ENCODE measurements at regions not wholly inside any gene's neighbourhood (a gene's known extent, or its start where the extent isn't known, plus 50 kb on each side); places are given as distances from the start of the nearest gene placed in this dataset.

- Histone ChIP-seq H3K9me3 (no peaks in the 10 kb centered on the region), H3K27ac (no peak overlapping the region), H3K4me1 (no peaks in the 10 kb centered on the region), H3K4me2 (no peak overlapping the region), H3K4me3 (no peak overlapping the region)
- ATAC-seq: no peak
- FAIRE-seq: no peak
- TF ChIP-seq HDAC2 (IDR thresholded peaks at IDR 0.05) (no peak), ZNF302 (CRISPR knock-in tag; IDR thresholded peaks at IDR 0.05) (no peak), E2F6 (IDR thresholded peaks at IDR 0.05; ENCODE audit: borderline replicate concordance, low read depth) (no peak), NFE2L2 (conservative IDR thresholded peaks at IDR 0.05; ENCODE audit: low read length) (no peak), ZC3H11A (IDR thresholded peaks at IDR 0.05) (no peak), FOSL2 (IDR thresholded peaks at IDR 0.05) (no peak), FOSL2 (CRISPR knock-in tag; IDR thresholded peaks at IDR 0.05) (no peak), RNF2 (IDR thresholded peaks at IDR 0.05; ENCODE audit: borderline replicate concordance, low read depth) (no peak), HOXA7 (CRISPR knock-in tag; IDR thresholded peaks at IDR 0.05) (no peak), MAZ (IDR thresholded peaks at IDR 0.05; ENCODE audit: borderline replicate concordance, low read depth, low read length) (no peak), HES2 (IDR thresholded peaks at IDR 0.05) (no peak), POLR2A (IDR thresholded peaks at IDR 0.05; ENCODE audit: low read length) (no peak), JUNB (IDR thresholded peaks at IDR 0.05) (no peak), KDM1A (IDR thresholded peaks at IDR 0.05; ENCODE audit: low read depth) (no peak)
- ChIA-PET CTCF (no interaction called here), POLR2A (no interaction called here)
- no peak for DNase-seq (ENCODE audit: low read depth in 1 of 2, low spot score in 1 of 2)
- 85% methylated on average over 2 of the region's 2 CpGs for WGBS (ENCODE audit: missing lambda C conversion rate)
These were observed 583.9 kb upstream of the MIR17HG start for GRCh38 chr13:90763476-90764150.

GRCh38 chr13:90766386-90766902 is 581.0 kb upstream of the MIR17HG start:
- no peaks in the 10 kb centered on the region for H3K9me3 ChIP-seq
- no peak for ATAC-seq
- 68% methylated on average over 1 of the region's 1 CpG for WGBS (ENCODE audit: missing lambda C conversion rate)
- TF ChIP-seq ELK1 (IDR thresholded peaks at IDR 0.05; ENCODE audit: low read depth, low read length) (no peak), HES2 (IDR thresholded peaks at IDR 0.05) (no peak), NR3C1 (IDR thresholded peaks at IDR 0.05) (no peak)
- ChIA-PET POLR2A (no interaction called here), CTCF (interaction anchor here (1.6 kb wide), 1 partner anchor 101 kb away, joined by 3 read pairs; no protein-coding TSS in a partner anchor)
- FAIRE-seq: no peak
- H3K4me3 ChIP-seq: no peak overlapping the region
- H3K4me2 ChIP-seq: no peak overlapping the region
- no peaks in the 10 kb centered on the region for H3K4me1 ChIP-seq
- no peak for DNase-seq (ENCODE audit: low read depth in 1 of 2, low spot score in 1 of 2)
- no peak overlapping the region for H3K27ac ChIP-seq

- ATAC-seq (no peak), FAIRE-seq (no peak), DNase-seq (ENCODE audit: low read depth in 1 of 2, low spot score in 1 of 2) (no peak)
- H3K27ac ChIP-seq: no peak overlapping the region
- 42% methylated on average over 3 of the region's 3 CpGs for WGBS (ENCODE audit: missing lambda C conversion rate)
- no peak overlapping the region for H3K4me2 ChIP-seq
- no peak overlapping the region for H3K4me3 ChIP-seq
- ChIA-PET POLR2A (no interaction called here), CTCF (no interaction called here)
- no peaks in the 10 kb centered on the region for H3K4me1 ChIP-seq
- H3K9me3 ChIP-seq: no peaks in the 10 kb centered on the region
- TF ChIP-seq USF2 (IDR thresholded peaks at IDR 0.05) (no peak), JUNB (IDR thresholded peaks at IDR 0.05) (no peak), REST (IDR thresholded peaks at IDR 0.05) (no peak), ESRRA (IDR thresholded peaks at IDR 0.05; ENCODE audit: borderline replicate concordance, low read length) (no peak)
These were observed 579.4 kb upstream of the MIR17HG start for GRCh38 chr13:90768116-90768515.
